ENCODE measurements at regions not wholly inside any gene's neighbourhood (a gene's known extent, or its start where the extent isn't known, plus 50 kb on each side); places are given as distances from the start of the nearest gene placed in this dataset.

DNA sequence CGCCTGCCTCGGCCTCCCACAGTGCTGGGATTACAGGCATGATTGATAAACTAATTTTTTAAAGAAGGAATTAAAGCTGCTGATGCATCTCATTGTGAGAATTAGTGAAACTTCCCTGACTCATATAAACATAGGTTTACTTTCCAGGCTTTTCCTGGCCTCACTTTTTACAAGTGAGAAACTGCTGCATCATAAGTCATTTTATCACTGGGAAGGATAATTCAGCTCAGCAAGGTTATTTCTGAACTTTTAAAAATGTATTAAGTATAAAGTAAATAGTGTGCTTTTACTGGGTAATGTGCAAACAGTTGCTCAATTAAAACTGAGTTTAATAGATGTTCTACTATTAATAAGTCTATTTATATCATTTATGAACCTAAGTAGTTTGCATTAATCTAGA is 1130.3 kb upstream of the CDH2 start:
- TF ChIP-seq, protein P1, sequence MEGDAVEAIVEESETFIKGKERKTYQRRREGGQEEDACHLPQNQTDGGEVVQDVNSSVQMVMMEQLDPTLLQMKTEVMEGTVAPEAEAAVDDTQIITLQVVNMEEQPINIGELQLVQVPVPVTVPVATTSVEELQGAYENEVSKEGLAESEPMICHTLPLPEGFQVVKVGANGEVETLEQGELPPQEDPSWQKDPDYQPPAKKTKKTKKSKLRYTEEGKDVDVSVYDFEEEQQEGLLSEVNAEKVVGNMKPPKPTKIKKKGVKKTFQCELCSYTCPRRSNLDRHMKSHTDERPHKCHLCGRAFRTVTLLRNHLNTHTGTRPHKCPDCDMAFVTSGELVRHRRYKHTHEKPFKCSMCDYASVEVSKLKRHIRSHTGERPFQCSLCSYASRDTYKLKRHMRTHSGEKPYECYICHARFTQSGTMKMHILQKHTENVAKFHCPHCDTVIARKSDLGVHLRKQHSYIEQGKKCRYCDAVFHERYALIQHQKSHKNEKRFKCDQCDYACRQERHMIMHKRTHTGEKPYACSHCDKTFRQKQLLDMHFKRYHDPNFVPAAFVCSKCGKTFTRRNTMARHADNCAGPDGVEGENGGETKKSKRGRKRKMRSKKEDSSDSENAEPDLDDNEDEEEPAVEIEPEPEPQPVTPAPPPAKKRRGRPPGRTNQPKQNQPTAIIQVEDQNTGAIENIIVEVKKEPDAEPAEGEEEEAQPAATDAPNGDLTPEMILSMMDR (conservative IDR thresholded peaks at IDR 0.05; ENCODE audit: low read depth, low read length), result no peak
- TF ChIP-seq EZH2 (IDR thresholded peaks at IDR 0.05; ENCODE audit: borderline replicate concordance, low read depth, low read length, poor library complexity, severe bottlenecking), result no peak

All from A673 (cell line).